ENCODE measurements at regions not wholly inside any gene's neighbourhood (a gene's known extent, or its start where the extent isn't known, plus 50 kb on each side); places are given as distances from the start of the nearest gene placed in this dataset.

- H3K4me3 ChIP-seq (ENCODE audit: low read length): no peak overlapping the region
- TF ChIP-seq CTCF (IDR thresholded peaks at IDR 0.05): no peak
- Mint-ChIP-seq H3K4me1 (ENCODE audit: low read depth) (no peaks in the 10 kb centered on the region), H3K27me3 (no peaks in the 10 kb centered on the region), H3K36me3 (ENCODE audit: low read depth) (no peaks in the 10 kb centered on the region), H3K4me3 (no peak overlapping the region), H3K27ac (no peak overlapping the region), H3K9me3 (no peaks in the 10 kb centered on the region)
- H3K4me1 ChIP-seq (ENCODE audit: insufficient read depth, low read length): no peaks in the 10 kb centered on the region
- CTCF ChIA-PET: no interaction called here
- H3K27ac ChIP-seq (ENCODE audit: low read depth in 1 of 2, low read length in 2 of 2): no peak overlapping the region
- no peak for ATAC-seq (ENCODE audit: poor library complexity)
- POLR2A ChIA-PET: no interaction called here
- DNase-seq: no peak
- H3K9me3 ChIP-seq (ENCODE audit: control insufficient read depth in 1 of 2, insufficient read depth in 1 of 2, low read length in 2 of 2): peaks cover 0 to 4% of the 10 kb centered on the region in 2 experiments
- no peaks in the 10 kb centered on the region for H3K27me3 ChIP-seq (ENCODE audit: control insufficient read depth in 1 of 2, insufficient read depth in 2 of 2, low read length in 2 of 2)
- intact Hi-C loops (cut with DNase I, micrococcal nuclease): no loop called here
- no peaks in the 10 kb centered on the region for H3K36me3 ChIP-seq (ENCODE audit: insufficient read depth, low read length)
These were observed 314.3 kb upstream of the ARGLU1 start for GRCh38 chr13:106882246-106882645.

- Mint-ChIP-seq H3K4me3 (no peak overlapping the region), H3K36me3 (ENCODE audit: low read depth) (no peaks in the 10 kb centered on the region), H3K27ac (no peak overlapping the region), H3K4me1 (ENCODE audit: low read depth) (no peaks in the 10 kb centered on the region), H3K27me3 (no peaks in the 10 kb centered on the region), H3K9me3 (no peaks in the 10 kb centered on the region)
- Histone ChIP-seq H3K27me3 (ENCODE audit: control insufficient read depth in 1 of 2, insufficient read depth in 2 of 2, low read length in 2 of 2) (no peaks in the 10 kb centered on the region), H3K36me3 (ENCODE audit: insufficient read depth, low read length) (no peaks in the 10 kb centered on the region), H3K4me1 (ENCODE audit: insufficient read depth, low read length) (no peaks in the 10 kb centered on the region), H3K9me3 (ENCODE audit: control insufficient read depth in 1 of 2, insufficient read depth in 1 of 2, low read length in 2 of 2) (peaks cover 0 to 5% of the 10 kb centered on the region in 2 experiments), H3K27ac (ENCODE audit: low read depth in 1 of 2, low read length in 2 of 2) (no peak overlapping the region), H3K4me3 (ENCODE audit: low read length) (no peak overlapping the region)
- ATAC-seq (ENCODE audit: poor library complexity): no peak
- no peak for TF ChIP-seq CTCF (IDR thresholded peaks at IDR 0.05)
- POLR2A ChIA-PET: no interaction called here
- intact Hi-C loops (cut with DNase I, micrococcal nuclease): no loop called here
- DNase-seq: no peak
- CTCF ChIA-PET: no interaction called here
These were observed 311.9 kb upstream of the ARGLU1 start for GRCh38 chr13:106879806-106880205.

GRCh38 chr13:106874323-106874722 is 306.4 kb upstream of the ARGLU1 start:
- intact Hi-C loops (cut with DNase I, micrococcal nuclease): no loop called here
- Mint-ChIP-seq H3K27ac (no peak overlapping the region), H3K27me3 (peaks cover 3% of the 10 kb centered on the region), H3K4me3 (no peak overlapping the region), H3K36me3 (ENCODE audit: low read depth) (no peaks in the 10 kb centered on the region), H3K9me3 (peaks cover 2% of the 10 kb centered on the region), H3K4me1 (ENCODE audit: low read depth) (no peaks in the 10 kb centered on the region)
- Histone ChIP-seq H3K27me3 (ENCODE audit: control insufficient read depth in 1 of 2, insufficient read depth in 2 of 2, low read length in 2 of 2) (no peaks in the 10 kb centered on the region), H3K4me1 (ENCODE audit: insufficient read depth, low read length) (no peaks in the 10 kb centered on the region), H3K27ac (ENCODE audit: low read depth in 1 of 2, low read length in 2 of 2) (no peak overlapping the region), H3K9me3 (ENCODE audit: control insufficient read depth in 1 of 2, insufficient read depth in 1 of 2, low read length in 2 of 2) (peaks cover 0 to 10% of the 10 kb centered on the region in 2 experiments), H3K36me3 (ENCODE audit: insufficient read depth, low read length) (no peaks in the 10 kb centered on the region), H3K4me3 (ENCODE audit: low read length) (no peak overlapping the region)
- ATAC-seq (ENCODE audit: poor library complexity) (no peak), DNase-seq (no peak)
- ChIA-PET CTCF (interaction anchor here (1.1 kb wide), 1 partner anchor 16 kb away, joined by 3 read pairs; no protein-coding TSS in a partner anchor), POLR2A (no interaction called here)
- no peak for TF ChIP-seq CTCF (IDR thresholded peaks at IDR 0.05)

Measured in CD4-positive, alpha-beta T cell (primary cell).